AG09309 (cell line): ENCODE measurements at regions not wholly inside any gene's neighbourhood (a gene's known extent, or its start where the extent isn't known, plus 50 kb on each side); places are given as distances from the start of the nearest gene placed in this dataset.

Source experiments
- DNase-seq: peaks from one replicate; pipeline ENCODE4 v3.0.0-alpha.2; 2010; ENCODE audit warnings: low read depth
- H3K4me3 ChIP-seq: 2 replicates; pipeline ENCODE4 v1.5.1; 2011; ENCODE audit warnings: mild to moderate bottlenecking, low read depth, low read length, moderate library complexity; ENCODE audit not compliant: control insufficient read depth
- TF ChIP-seq, protein P1 (sequence below): IDR thresholded peaks from 2 replicates; pipeline ENCODE4 v1.5.1; 2011; ENCODE audit warnings: mild to moderate bottlenecking, low read depth, low read length, inconsistent platforms; ENCODE audit not compliant: insufficient read depth, control insufficient read depth; ENCODE audit errors: missing control alignments

- no peak for DNase-seq
- TF ChIP-seq, protein P1, sequence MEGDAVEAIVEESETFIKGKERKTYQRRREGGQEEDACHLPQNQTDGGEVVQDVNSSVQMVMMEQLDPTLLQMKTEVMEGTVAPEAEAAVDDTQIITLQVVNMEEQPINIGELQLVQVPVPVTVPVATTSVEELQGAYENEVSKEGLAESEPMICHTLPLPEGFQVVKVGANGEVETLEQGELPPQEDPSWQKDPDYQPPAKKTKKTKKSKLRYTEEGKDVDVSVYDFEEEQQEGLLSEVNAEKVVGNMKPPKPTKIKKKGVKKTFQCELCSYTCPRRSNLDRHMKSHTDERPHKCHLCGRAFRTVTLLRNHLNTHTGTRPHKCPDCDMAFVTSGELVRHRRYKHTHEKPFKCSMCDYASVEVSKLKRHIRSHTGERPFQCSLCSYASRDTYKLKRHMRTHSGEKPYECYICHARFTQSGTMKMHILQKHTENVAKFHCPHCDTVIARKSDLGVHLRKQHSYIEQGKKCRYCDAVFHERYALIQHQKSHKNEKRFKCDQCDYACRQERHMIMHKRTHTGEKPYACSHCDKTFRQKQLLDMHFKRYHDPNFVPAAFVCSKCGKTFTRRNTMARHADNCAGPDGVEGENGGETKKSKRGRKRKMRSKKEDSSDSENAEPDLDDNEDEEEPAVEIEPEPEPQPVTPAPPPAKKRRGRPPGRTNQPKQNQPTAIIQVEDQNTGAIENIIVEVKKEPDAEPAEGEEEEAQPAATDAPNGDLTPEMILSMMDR: no peak
- H3K4me3 ChIP-seq: no peak overlapping the region
These were observed 471.6 kb downstream of the MBD2 start for GRCh38 chr18:53752781-53753367.

DNA sequence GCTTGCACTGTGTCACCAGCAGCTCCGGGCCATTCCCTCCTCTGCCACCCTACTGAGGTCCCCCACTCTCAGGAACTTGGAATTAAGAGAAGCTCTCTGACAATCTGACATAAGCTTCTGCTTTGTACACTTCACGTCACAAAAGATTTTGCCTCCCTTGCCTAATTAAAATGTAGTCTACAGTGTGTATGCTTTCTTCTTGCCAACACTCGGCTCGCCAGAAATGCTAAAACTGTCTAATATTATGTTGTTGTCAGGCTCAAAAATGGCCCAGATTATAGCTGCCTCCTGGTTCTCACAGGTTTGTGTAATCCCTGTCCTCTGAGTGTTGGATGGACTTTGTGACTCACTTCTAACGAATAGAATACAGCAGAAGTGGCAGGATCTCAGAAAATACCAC lies 474.7 kb downstream of the MBD2 start:
- TF ChIP-seq, protein P1: no peak
- no peak for DNase-seq

GRCh38 chr18:53747663-53748160 lies 476.8 kb downstream of the MBD2 start:
- TF ChIP-seq, protein P1: no peak
- no peak overlapping the region for H3K4me3 ChIP-seq
- no peak for DNase-seq

More for the DNA sequence above, 474.7 kb downstream of the MBD2 start:
- no peak overlapping the region for H3K4me3 ChIP-seq

GRCh38 chr18:53747210-53747609 lies 477.3 kb downstream of the MBD2 start:
- TF ChIP-seq, protein P1: no peak
- no peak for DNase-seq
- H3K4me3 ChIP-seq: no peak overlapping the region

- H3K4me3 ChIP-seq: no peak overlapping the region
- no peak for DNase-seq
- TF ChIP-seq, protein P1: no peak
These were observed 478.5 kb downstream of the MBD2 start for GRCh38 chr18:53745986-53746385.

DNA sequence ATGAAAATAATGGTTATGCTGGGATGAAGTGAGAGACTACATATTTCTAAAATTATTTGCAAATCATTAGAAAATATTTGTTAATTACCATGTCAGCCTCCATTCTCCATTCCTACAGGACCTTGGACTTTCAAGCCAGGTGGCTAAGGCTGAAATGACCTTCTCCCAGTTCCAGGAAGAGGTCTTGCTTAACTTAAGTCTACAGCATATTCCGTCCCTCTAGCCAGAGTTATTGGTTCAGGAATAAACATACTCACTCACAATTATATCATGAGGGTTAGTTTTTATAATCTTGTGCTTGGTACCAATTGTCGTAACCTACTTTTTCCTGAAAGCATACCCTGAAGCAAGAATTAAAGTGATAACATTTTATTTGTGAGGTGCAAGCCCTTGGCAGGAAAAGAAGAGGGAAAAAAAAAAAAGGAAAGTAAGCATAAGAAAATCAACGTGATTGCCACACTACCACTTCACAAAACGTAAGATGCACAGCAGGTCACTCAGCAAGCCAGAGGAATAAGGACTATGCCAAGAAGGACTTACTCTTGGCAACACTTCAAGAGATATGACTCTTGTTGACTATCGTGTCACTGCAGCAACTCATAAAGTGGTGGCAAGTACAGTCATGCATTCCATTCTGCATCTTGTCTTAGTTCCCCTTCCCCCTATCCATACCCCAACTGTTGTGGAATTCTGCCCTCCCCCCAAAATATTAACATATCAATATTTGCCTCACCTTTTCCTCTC lies 479.1 kb downstream of the MBD2 start:
- no peak for DNase-seq
- TF ChIP-seq, protein P1: no peak

More for the DNA sequence above, 479.1 kb downstream of the MBD2 start:
- H3K4me3 ChIP-seq: no peak overlapping the region
